HL-60/S4 treated with phorbol 12-myristate 13-acetate at 8.2 ng/mL for 4 days and 3 days (cell line): ENCODE measurements at regions not wholly inside any gene's neighbourhood (a gene's known extent, or its start where the extent isn't known, plus 50 kb on each side); places are given as distances from the start of the nearest gene placed in this dataset.
"Not testable (repeated sequence)": the region's sequence is repeated elsewhere in the genome, so short reads cannot be mapped to it uniquely, and the experiment has no call there.

Source experiments
- in situ Hi-C: fragments of 300-500 bp; cut with MboI; formaldehyde crosslinking; loops from 2 replicates; pipeline ENCODE4 v1.15.0; 2022; ENCODE audit warnings: low sequenced_read_pairs

DNA sequence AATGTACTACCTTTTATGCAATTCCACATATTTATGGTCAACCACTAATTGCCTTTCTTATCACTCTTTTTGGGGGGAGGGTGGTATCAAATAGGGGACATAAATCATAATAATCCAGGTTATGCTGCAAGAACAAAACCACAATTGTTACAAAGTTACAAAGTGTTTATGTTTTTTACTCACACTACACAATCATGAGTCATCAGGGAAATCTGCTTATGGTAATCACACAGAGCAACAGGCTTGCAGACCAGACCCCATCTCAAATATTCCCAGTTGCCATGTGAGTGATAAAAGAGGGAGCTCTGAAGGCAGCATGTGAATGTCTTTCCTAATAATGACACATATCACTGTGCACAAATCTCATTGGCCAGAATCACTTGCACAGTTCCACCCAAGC lies 304.7 kb upstream of the TMEFF2 start:
- in situ Hi-C loops: no loop called here

DNA sequence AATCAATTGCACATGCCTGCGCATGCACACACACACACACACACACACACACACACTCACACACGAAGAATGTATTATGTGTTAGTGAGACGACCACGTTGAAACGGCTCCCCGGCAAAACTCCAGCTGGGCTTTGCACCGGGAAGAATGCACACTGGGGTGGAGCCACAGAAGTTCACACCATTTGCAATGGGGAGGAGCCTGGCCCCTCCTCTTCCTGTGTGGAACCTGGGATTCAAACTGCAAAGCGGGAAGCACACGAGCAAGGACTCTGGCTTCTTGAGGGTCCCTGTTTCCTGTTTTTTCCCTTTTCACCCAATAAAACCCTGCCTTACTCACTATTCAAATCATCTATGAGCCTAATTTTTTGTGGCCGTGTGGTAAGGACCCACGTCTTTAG lies 304.0 kb upstream of the TMEFF2 start:
- in situ Hi-C loops: no loop called here

DNA sequence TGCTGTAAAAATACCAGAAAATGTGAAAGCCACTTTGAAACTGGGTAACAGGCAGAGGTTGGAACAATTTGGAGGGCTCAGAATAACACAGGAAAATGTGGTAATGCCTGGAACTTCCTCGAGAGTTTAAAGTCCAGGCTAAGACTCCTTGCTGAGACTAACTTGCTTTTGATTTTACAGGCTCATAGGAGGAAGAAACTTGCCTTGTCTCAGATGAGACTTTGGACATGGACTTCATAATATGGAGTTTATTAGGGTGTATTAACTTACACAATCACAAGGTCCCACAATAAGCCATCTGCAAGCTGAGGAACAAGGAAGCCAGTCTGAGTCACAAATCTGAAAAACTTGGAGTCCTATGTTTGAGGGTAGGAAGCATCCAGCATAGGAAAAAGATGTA lies 293.4 kb upstream of the TMEFF2 start:
- in situ Hi-C loops: not testable (repeated sequence)

DNA sequence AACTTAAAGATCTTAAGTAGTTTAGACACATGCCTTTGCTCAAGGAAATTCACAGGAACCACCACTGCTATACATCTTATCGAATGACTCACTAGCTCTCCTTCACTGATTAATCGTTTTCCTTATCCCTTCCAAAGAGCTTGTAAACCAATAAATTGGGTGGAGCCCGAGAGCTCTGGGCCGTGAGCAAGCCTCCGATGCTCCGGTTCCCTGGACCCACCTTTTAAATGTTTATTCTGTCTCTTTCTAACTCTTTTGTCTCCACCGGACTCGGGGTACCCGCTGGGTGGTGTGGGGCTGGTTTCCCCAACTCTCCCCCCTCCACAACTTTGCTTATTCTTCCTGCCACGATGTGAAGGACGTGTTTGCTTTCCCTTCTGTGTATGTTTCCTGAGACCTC lies 292.9 kb upstream of the TMEFF2 start:
- in situ Hi-C loops: no loop called here

DNA sequence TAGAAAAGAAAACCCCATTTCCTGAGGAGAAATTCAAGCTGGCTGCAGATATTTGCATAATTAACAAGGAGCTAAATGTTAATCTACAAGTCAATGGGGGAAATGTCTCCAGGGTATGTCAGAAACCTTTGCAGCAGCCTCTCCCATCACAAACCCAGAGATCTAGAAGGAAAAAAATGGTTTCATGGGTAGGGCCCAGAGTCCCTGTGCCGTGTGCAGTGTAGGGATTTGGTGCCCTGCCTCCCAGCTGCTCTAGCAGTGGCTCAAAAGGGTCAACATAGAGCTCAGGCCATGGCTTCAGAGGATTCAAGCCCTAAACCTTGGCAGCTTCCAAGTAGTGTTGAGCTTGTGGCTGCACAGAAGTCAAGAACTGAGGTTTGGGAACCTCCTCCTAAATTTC lies 290.2 kb upstream of the TMEFF2 start:
- in situ Hi-C loops: no loop called here

DNA sequence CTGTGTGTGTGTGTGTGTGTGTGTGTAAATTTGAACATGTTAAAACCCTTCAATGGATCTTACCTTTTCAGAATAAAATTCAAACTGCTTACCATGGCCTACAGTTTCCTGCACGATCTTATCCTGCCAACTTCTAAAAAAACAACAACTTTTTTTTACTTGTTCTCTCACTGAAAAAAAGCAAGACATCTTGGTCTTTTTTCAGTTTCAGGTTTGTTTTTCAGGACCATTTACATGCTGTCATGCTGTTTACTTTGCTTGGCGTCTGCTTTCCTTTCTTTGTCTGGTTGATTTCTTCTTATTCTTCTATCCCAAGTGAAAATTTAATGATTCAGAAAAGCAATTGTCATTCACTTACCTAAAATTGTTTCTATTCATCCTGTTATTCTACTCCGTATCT lies 286.3 kb upstream of the TMEFF2 start:
- in situ Hi-C loops: no loop called here

DNA sequence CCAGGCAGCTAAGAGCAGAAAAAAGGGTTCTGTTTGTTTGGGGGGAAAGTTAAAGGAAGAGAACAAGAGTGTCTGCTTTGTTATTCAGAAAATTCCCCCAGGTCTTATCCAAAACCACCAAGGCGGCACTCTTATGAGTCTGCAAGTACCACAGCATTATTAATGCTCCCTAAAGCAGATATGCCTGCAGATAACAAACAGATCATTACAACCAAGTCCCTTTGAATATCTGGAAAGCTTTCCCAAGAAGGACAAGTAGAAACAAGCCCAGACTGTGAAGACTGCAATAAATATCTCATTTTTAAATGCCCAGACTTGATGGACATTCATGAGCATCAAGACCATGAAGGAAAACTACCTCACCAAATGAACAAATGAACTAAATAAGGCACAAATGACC lies 278.6 kb upstream of the TMEFF2 start:
- in situ Hi-C loops: no loop called here

DNA sequence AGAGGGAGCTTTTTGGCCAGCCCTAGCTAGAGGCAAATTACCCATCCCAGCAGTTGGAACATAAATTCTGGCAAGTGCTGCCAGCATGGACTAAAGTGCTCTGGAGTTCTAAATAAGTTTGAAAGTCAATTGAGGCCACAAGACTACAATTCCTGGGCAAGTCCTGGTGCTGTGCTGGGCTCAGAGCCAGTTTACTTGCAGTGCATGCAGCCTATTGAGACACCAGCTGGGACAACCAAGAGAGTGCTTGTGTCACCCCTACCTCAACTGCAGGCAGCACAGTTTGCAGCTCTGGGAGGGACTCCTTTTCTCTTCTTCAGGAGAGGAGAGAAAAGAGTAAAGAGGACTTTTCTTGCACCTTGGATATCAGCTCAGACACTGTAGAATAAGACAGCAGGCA lies 277.2 kb upstream of the TMEFF2 start:
- in situ Hi-C loops: no loop called here

DNA sequence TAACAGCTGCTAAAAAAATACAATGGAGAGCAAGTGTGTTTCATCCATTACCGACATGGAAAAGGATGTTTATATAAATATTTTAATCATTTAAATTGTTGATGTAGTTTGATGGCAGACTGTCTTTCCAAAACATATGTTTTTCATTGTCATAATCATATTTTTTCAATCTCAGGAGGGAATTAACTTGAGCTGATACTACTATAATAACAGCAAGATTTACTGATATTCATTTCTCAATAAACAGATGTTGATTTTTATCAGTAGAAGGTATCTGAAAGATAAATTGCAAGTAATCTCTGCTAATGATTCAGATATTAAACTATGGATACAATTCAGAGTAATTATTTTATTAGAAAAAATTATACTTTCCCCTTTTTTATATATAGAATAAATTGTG lies 274.9 kb upstream of the TMEFF2 start:
- in situ Hi-C loops: no loop called here

DNA sequence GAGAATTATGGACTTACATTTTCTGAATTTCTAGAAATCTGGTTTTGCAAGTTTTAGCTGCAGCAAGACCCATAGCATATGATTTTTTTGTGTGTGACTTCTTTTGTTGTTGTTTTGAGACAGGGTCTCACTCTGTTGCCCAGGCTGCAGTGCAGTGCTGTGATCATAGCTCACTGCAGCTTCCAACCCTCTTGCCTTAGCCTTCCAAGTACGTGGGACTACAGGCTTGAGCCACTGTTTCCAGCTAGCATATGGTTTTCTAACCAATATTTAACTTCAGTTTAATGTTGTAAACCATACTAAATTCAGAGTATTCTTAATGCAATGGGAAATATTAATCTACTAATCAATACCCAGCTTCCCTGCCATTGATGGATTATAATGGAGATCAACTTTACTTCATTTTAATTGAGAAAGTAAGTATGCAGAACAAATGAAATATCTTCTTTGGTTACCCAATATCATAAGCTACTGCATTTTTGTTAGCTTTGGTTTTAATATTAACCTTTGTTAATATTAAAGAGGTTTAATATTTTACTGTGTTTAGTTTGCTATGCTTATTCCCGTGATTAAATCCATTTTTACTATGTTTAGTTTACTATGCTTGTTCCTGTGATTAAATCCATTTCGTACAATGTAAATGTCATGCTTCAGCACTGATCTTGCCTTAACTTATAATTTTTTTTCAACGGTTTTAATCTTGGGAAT lies 273.4 kb upstream of the TMEFF2 start:
- in situ Hi-C loops: no loop called here

DNA sequence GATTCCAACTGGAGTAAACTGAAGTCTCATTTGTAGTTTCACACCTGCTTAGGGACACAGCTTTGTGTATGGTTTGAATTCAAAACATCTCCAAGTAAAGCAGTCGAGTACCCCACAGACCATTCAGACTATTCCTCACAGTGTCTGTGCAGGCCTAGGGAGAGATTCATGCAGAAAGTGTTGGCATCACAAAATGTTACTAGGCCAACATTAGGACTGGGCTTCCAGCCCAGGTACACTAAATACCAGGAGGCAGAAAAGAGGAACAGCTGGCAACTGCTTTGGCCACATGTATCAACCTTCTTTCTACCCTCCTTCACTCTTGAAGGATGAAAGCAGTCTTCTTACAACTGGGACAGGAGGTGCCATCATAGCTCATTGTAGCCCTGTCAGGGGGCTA lies 270.4 kb upstream of the TMEFF2 start:
- in situ Hi-C loops: no loop called here

DNA sequence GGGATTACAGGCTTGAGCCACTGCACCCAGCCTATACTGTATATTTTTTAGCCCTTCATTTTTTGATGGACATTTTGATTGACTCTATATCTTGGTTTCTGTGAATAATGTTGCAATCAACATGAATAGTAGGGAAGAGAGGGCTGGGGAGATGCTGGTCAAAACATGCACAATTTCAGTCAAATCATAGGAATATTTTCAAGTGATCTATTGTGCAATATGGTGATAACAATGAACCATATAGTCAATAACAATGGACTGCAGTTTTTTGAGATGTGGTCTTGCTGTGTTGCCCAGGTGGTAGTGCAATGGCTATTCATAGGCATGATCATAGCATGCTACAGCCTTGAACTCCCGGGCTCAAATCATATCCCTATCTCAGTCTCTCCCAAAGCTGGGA lies 264.7 kb upstream of the TMEFF2 start:
- in situ Hi-C loops: no loop called here

DNA sequence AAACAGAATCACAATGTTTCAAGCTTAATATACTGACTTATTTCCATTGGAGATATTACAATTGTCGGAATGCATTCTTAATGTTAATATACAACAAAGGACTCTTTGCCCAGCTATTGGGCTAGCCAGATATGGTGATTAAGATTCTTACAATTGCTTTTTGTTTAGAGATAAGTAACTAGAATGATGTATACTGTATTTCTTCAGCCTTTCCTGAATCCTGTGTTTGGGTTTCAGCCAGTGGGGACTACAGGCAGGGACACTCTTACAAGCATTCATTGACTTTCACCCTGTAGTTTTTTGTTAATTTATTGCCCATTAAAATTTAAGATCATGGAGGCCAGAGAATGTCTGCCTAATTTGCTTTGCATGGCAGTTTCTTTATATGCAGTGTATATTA lies 254.1 kb upstream of the TMEFF2 start:
- in situ Hi-C loops: no loop called here

DNA sequence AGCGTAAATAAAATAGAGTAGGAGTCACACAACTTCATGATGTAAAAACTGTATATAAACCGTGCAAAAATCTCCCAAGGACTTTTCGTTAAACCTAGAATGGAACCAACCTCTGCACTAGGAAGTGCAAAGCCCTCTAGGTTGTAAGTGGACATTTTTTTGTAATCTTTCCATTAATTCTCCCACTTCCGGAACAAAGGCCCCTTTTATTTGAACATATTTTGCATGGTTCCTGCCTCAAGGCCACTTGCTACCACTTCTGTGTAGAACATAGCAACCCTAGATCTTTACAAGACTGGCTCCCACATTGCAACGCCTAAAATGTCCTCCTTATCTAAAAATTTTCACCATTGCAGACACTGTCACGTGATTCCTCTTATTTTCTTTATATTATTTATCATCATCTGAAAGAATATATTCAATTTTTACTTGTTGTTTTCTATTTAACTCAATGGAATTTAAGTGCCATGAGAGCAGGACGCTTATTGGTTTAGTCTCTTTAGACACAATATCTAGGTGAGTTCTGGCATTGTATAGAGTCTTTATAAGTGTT lies 249.6 kb upstream of the TMEFF2 start:
- in situ Hi-C loops: no loop called here

DNA sequence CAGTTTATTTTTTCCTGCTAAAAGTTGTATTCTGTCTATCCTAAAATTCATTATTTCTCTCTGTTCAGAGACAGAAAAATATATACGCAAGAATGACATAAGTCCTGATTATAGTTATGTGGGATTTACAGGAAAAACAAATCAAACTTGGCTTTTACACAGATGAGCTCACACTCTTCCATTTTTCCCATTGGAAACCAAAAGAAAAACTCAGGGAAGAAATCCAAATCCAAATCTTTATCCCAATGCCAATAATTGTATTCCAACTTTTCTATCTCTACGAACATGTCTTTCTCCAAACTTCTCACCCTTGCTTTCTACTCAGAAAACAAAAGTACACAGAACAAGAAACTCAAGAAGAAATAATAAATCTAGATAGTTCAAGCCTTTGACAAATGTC lies 249.1 kb upstream of the TMEFF2 start:
- in situ Hi-C loops: no loop called here

DNA sequence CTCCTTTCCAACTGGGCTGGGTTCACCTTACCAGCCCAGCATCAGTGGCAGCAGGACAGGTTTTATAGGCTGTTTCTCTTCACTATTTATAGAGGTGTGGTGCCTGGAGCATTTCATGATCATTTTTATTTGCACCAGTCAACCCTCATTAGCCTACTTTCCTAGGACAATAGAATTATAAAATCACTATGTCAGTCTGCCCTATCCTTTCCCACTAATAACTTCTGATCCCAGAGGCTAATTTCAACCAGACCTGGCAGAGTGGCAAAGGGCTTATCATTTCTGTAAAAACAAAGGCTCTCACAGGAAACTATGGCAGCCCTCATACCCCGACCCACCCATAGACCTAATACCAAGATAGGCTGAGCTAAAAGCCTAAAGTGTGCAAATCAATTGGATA lies 243.5 kb upstream of the TMEFF2 start:
- in situ Hi-C loops: no loop called here

DNA sequence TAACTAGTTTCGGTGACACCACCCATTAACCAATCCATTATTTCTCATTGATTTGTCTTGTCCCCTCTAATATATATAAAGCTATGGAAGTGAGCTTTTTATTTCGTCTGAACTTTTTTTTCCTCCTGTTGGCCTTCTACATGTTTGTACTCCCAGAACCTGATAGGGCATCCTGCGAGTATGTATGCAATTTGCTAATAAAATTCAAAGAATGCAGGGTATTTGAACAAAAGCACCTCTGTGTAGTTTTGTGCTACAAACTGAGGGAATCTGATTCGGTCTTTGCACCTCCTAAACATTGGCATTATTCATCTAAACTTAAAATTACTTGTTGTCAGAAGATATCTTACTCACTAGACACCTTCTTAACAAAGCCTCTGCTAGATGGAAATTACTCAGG lies 242.9 kb upstream of the TMEFF2 start:
- in situ Hi-C loops: no loop called here

DNA sequence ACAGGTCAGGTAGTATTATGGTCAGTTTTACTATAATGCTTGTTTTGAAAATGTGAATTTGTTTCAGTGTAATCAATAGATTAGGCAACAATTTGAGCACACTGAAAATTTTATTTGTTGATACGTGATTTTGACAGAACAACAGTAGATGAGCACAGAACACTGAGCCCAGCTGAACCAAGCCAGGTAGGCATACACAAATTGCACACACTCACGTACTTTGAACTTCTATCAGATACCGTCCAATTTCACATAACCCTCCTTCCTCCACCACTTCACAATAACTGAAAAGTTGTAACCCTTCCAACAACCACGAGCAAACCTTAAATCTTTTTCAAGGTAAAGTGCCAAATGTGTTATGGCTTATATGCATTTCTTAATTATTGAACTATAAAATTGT lies 229.5 kb upstream of the TMEFF2 start:
- in situ Hi-C loops: no loop called here

DNA sequence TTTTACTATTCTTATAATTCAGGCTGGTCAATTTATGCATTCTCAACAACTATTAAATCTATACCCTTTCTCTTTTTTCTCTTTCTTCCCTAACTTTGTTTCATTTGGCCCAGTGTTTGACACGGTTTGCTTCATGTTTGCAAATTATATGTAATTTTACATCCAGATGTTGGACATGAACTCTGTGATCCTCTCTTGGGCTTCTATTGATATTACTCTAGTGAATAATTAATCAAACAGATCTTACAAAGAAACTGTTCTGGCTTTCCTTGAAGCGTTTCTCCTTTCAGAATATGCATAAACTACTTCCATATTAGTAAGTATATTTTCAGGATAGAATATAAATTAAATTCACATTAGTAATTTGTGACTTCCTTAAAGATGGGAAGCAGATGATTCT lies 225.1 kb upstream of the TMEFF2 start:
- in situ Hi-C loops: no loop called here

DNA sequence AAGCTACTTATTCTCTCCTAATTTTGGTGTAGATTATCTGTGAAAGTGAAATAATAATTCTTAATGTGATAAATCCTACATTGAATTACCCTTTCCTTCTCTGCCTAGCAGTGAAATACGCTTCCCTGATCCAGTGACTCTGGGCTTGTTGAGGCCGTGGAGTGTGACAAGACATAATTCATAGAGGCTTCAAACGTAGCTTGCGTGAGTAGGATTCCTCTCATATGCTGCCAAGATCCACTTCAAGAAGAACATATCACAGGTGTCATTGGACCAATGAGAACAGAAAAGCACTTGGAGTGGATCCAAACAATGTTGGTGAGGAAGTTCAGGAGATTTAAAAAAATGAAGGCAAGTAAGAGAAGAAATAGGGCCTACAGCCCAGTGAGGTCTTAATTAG lies 221.3 kb upstream of the TMEFF2 start:
- in situ Hi-C loops: no loop called here

DNA sequence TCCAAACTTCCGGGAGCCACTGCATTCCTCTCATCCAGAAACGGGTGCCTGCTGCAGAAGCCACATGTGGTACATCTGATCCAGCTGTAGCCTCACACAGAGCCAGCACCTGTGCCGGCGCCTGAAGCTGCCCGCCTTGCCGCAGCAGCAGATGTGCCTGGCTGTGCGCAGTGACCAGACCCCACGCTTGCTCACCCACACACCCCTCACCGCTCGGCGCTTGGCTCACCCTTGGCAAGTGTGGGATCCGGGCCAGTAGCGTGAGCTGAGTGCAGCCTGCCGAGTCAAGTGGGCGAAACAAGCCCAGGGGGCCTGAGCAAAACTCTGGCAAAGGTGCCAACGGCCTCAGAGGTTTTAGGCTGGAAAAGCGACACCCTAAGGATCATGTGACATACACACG lies 220.1 kb upstream of the TMEFF2 start:
- in situ Hi-C loops: no loop called here

DNA sequence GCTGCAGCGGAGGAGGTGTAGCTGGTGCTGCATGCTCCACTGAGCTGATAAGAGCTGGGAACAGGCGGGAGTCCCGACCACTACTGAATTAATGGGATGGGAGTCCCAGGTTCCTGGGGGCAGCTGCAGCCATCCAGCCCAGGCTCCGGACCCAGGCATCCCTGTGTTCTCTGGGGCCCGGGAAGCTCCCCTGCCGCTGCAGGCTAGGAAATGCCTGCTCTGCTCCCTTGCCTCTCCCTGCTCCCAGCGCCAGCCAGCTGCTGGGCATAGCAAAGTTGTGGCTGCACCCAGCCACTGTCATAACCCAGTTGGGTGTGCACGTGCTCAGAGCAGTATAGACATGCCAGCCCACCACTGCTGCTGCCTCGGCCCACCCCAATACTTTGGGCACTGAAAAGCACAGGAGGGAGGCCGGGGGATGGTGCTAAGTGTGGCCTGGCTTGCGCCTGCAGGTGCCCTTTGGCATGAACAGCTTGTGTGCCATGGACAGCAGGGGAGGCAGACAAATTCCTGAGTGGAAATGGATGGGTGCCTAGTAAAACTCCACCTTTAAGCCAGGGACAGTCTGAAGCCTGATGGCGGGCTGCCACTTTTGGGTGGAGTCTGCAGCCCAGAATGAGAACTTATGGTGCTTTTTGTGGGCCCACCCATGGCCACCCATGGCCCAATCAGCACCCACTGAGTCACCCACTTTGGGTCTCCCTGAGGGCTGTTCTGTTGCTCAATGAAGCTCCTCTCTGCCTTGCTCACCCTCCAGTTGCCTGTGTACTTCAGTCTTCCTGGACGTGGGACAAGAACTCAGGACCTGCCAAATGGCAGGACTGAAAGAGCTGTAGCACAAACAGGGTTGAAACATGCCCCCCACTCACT lies 219.3 kb upstream of the TMEFF2 start:
- in situ Hi-C loops: no loop called here
